Mammary epithelial cell (primary cell): ENCODE measurements at regions not wholly inside any gene's neighbourhood (a gene's known extent, or its start where the extent isn't known, plus 50 kb on each side); places are given as distances from the start of the nearest gene placed in this dataset.

Experiments
- CTCF ChIP-seq, 2 donors: IDR thresholded peaks in 1 of 2; conservative IDR thresholded peaks in 1 of 2; 2 replicates each; pipeline ENCODE4 v1.5.1; 2011 to 2012; ENCODE audit warnings: inconsistent platforms in 2 of 2, low read length in 2 of 2, mild to moderate bottlenecking in 2 of 2, control low read depth in 1 of 2, low read depth in 1 of 2; ENCODE audit not compliant: insufficient read depth in 1 of 2; ENCODE audit errors: extremely low read depth in 1 of 2
- EZH2 ChIP-seq: IDR thresholded peaks from 2 replicates; pipeline ENCODE4 v1.6.1; 2012; ENCODE audit warnings: low read length, inconsistent platforms, borderline replicate concordance

GRCh38 chr7:85713171-85713570, 526.3 kb upstream of the SEMA3D start:
- TF ChIP-seq EZH2 (no peak), CTCF (conservative IDR thresholded peaks at IDR 0.05 in 1 of 2, IDR thresholded peaks at IDR 0.05 in 1 of 2; ENCODE audit: extremely low read depth in 1 of 2, insufficient read depth in 1 of 2, low read depth in 1 of 2, low read length in 2 of 2) (no peak)
